ENCODE measurements at regions not wholly inside any gene's neighbourhood (a gene's known extent, or its start where the extent isn't known, plus 50 kb on each side); places are given as distances from the start of the nearest gene placed in this dataset.

DNA sequence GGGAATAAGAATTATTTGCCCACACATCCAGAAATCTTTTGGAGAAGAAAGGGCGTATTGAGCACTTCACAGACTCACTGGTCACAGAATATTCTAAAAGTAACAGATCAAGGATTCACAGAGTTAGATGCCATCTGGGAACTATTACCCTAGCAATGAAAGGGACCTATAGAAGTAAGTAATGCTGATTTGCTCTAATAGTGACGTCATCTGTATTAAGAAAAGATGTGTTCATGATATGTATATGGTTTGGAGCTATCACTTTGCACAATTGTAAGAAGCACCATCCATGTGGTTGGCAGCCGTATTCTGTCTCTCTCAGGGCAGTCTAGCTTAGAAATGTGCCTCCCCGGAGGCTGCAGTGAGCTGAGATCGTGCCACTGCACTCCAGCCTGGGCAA lies 52.8 kb upstream of the SV2C start:
- no peak for DNase-seq

GRCh38 chr5:76029739-76030138 lies 53.4 kb upstream of the SV2C start:
- DNase-seq: no peak

- no peak for DNase-seq
These were observed 57.4 kb upstream of the SV2C start for GRCh38 chr5:76025790-76026189.

DNA sequence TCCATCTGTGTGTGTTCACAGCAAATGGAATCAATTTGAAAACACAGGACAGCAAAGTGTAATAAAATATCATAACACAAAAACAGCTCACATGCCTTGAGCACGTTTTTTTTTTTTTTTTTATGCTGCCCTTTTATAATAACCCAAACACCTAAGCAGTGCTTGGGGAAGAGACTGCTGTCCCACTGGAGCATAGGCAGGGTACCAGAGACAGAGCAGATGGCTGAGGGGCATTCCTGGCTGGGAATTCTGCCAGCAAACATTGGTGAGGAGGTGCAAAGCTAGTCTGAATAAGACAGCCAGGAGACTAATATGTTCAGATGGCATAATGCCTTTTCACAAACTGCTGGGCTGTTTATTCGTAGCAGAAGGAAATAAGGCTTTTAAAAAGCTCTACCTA lies 58.1 kb upstream of the SV2C start:
- no peak for DNase-seq

DNA sequence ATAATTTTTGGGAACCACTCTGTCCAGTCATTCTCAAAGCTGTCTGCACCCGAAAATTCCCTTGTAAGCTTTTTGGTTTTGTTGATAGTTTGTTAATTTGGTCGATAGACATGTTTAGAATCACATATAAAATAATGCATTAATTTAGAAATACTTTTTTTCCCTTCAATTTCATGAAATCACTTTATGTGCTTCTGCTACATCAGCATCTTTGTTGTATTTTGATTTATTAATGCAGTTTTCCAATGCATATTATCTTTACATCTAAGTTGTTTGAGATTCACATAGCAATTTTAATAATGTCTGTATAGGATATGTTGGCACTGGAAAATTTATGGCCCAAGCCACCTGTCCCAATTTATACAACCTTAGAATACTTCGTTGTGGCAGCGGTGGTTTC lies 60.6 kb upstream of the SV2C start:
- no peak for DNase-seq

GRCh38 chr5:76021936-76022584 lies 61.1 kb upstream of the SV2C start:
- DNase-seq: no peak

- no peak for DNase-seq
These were observed 66.9 kb upstream of the SV2C start for GRCh38 chr5:76016258-76016657.

GRCh38 chr5:76014005-76014404 lies 69.2 kb upstream of the SV2C start:
- no peak for DNase-seq

DNA sequence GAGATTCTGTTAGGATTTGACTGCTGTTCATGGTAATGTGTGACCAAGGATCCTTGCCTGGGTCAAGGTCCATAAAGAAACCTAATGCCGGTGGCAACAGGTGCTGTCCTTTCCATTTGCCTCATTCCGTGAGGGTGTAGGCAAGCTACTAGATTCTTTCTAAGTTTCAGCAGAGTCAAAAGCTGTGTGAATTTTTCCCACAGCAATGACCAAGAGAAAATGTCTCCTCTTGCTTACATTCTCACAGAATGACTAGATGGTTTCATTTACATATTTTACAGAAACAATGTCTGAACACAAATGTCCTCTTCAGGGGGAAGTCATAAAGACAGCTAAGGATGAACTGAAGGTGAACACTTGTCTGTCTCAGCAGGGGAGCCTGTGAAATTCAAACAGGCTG lies 75.3 kb upstream of the SV2C start:
- DNase-seq: no peak

GRCh38 chr5:76000582-76000981 lies 82.6 kb upstream of the SV2C start:
- DNase-seq: no peak

DNA sequence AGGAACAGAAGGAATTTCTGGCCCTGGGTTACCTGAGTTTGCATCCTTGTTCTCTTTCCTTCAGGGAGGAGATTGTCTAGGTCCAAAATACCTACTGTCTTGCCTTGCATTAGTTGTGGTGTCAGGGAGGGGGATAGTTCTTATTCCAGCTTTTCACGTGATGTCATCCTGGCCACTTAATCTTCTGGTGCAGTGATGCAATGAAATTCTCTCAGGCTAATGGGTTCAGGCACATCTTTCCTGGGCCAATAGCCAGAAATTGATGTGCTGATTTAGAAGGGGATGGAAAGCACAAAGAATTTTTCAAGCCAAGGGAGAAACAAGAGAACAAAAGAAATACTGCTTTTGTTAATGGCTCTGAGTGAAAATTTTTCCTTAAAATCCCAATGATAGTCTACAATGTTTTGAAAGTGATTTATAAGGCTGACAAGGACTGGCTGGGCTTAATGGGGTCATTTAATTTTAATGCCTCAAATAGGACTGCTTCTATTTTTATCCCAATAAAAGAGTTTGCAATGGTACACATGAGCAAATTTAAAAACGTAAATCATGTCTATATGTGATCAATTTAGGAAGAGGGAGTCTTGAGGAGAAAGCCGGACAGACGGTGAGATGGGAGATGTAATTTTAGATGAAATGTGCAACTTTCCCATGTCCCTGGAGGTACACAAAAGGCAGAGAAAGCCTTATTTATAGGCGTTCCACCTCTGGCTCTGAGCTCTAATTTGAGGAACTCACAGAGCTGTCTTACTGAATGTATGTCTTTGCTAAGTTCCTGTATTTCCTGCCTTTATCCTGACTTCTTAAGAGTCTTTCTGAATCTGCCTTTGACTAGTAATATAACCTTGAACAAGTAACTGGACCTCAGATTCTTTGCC lies 89.3 kb upstream of the SV2C start:
- DNase-seq: no peak

- DNase-seq: no peak
These were observed 90.0 kb upstream of the SV2C start for GRCh38 chr5:75993183-75993582.

- no peak for DNase-seq
These were observed 90.4 kb upstream of the SV2C start for GRCh38 chr5:75992753-75993152.

DNA sequence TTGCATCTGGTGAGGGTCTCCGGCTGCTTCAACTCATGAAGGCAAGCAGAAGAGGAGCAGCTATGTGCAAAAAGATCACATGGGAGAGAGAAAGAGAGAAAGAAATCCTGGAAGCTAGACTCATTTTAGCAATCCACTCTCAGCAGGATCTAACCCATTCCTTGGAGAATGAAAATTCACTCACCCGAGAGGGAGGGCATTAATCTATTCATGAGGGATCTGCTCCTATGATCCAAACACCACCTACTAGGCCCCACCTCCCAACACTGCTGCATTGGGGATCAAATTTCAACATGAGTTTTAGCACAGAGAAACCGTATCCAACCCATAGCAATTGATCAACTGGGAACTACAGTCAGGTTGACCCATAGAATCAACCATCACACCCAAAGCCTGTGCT lies 98.1 kb upstream of the SV2C start:
- DNase-seq: no peak

GRCh38 chr5:75975496-75975895 lies 107.7 kb upstream of the SV2C start:
- DNase-seq: no peak

DNA sequence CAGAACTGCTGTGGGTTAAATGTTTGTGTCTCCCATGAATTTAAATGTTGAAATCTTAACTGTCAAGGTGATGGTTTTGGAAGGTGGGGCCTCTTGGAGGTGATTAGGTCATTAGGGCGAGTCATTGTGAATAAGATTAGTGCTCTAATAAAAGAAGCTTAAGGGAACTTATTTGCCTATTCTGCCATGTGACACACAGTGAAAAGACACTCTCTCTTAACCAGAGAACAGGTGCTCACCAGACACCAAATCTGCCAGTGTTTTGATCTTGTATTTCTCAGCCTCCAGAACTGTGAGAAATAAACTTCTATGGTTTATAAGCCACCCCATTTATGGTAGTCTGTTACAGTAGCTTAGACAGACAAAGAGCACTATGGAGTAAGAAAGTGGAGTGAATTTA lies 117.9 kb upstream of the SV2C start:
- no peak for DNase-seq

GRCh38 chr5:75964008-75964407 lies 119.2 kb upstream of the SV2C start:
- DNase-seq: no peak

DNA sequence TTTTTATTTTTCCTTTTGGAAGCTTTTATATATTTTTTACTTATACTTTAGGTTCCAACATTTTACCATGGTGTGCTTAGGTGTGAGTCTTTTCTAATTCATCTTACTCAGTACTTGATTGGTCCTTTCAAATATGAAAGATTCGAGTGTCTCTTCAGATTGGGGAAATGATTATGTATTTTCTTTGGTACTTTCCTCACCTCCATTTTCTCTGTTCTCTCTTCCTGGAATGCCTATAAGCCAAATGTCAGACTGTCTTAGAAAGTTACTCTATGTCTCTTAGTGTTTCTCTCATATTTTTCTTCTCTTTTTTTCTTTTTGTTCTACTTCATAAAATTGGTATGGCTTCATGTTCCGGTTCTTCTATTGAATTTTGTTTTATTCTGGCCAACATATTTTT lies 119.6 kb upstream of the SV2C start:
- DNase-seq: no peak

DNA sequence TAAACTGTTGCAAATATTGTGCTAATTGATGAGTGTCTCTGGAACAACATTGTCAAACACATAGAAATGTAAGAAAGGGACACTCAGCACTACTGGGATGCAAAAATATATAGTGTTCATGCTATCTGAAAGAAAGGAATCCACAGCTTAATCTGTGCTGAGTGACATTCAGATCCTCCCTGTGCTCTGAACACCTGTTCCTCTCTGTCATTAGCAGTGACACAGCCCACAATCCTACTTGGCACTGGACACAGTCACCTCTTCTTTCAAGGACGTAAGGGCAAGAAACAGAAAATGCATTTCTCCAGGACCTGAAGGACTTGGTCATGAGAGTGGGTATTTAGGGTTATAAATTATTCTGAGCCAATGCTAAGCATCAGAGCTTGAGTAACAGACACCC lies 121.4 kb upstream of the SV2C start:
- no peak for DNase-seq

- no peak for DNase-seq
These were observed 123.1 kb upstream of the SV2C start for GRCh38 chr5:75960129-75960528.

GRCh38 chr5:75952963-75953362 lies 130.2 kb upstream of the SV2C start:
- DNase-seq: no peak

DNA sequence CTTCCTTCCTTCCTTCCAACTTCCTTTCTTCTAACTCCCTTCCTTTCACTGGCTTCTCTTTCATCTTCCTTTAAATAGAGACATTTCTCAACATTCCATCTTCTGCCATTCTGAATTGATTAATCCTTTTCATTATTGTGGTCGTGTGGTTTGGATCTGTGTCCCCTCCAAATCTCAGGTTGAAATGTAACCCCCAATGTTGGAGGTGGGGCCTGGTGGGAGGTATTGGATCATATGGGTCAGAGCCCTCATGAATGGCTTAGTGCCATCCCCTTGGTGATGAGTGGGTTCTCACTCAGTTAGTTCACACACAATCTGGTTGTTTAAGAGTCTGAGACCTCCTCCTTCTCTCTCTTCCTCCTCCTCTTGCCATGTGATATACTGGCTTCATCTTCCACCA lies 130.9 kb upstream of the SV2C start:
- DNase-seq: no peak

DNA sequence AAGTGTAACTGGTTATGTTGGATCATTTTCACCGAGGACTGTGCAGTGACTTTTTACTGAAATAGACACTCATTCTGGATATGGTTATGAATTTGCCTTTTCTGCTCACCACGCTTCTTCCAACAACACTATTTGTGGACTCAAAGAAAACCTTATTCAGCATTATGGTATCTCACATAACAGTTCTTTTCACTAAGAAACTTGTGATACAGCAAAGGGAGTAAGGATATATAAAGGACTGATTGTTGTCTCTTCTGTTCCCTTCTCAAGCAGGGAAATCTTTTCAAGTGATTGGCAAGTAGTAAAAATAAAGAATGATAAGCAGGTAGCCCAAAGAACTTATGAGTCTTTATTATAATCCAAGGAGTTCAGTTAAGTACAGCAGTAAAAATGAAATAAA lies 131.5 kb upstream of the SV2C start:
- no peak for DNase-seq

DNA sequence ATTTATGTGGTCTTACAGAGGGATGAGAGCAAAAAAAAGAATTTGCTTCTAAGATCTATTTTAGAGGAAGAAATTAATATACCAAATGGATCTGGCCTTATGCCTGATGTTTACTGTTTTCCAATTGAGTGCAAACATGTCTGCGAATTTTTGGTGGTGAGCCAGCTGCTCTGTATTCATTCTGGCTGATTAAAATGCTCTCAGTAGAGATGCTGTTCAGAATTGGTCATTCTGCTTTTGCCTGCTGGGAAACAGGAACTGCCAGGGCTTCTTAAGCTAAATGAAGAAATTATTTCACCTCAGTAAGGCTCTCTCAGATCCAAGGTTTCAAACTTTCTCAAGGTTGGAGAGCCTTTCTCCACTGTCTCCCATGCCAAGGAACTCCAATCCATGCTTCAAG lies 132.0 kb upstream of the SV2C start:
- DNase-seq: no peak

DNA sequence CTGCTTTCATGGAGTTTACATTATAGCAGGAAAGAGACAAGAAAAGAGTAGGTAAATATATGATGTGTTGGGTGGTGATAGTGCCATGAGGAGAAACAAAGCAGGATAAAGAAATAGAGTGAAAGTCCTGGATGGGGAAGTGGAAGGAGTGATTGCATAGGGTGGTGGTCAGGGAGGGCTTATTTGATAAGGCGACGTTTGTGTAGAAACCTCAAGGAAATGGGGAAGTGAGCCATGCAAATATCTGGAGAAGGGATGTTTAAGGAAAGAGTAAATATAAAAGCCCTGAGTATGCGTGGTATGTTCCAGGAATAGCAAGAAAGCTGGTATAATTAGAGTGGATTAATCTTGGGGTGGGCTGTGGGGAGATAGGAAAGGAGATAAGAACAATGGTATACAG lies 134.7 kb upstream of the SV2C start:
- no peak for DNase-seq
